Heart left ventricle (tissue), 16 donors: ENCODE measurements at regions not wholly inside any gene's neighbourhood (a gene's known extent, or its start where the extent isn't known, plus 50 kb on each side); places are given as distances from the start of the nearest gene placed in this dataset.
"Not testable (repeated sequence)": the region's sequence is repeated elsewhere in the genome, so short reads cannot be mapped to it uniquely, and the experiment has no call there.

Source experiments
- ATAC-seq, 4 donors: fragments of 200-7000 bp; cut with Tn5 transposase; one replicate each; pipeline ENCODE4 v1.9.1; 2020 to 2022; ENCODE audit warnings: moderate library complexity in 4 of 4, mild to moderate bottlenecking in 3 of 4, moderate number of reproducible peaks in 1 of 4
- DNase-seq, 5 donors: peaks; one replicate each; pipeline ENCODE4 v3.0.0-alpha.2; 2020
- H3K27ac ChIP-seq, 12 donors: fragments of 200-600 bp; sonication (generic) in 4 of 12; one replicate each; pipeline versions ENCODE4 v1.5.0 to v1.8.0; 2016 to 2022; ENCODE audit warnings: mild to moderate bottlenecking in 2 of 12
- H3K27me3 ChIP-seq, 9 donors: fragments of 200-600 bp; sonication (generic) in 2 of 9; one replicate each; pipeline versions ENCODE4 v1.5.1 to v1.8.0; 2016 to 2022; ENCODE audit warnings: mild to moderate bottlenecking in 3 of 9
- H3K36me3 ChIP-seq, 9 donors: fragments of 200-600 bp; sonication (generic) in 2 of 9; one replicate each; pipeline versions ENCODE4 v1.5.0 to v1.8.0; 2018 to 2022; ENCODE audit warnings: mild to moderate bottlenecking in 2 of 9
- H3K4me1 ChIP-seq, 12 donors: fragments of 200-600 bp; sonication (generic) in 4 of 12; one replicate each; pipeline versions ENCODE4 v1.5.0 to v1.8.0; 2016 to 2022; ENCODE audit warnings: mild to moderate bottlenecking in 3 of 12
- H3K4me3 ChIP-seq, 12 donors: fragments of 200-600 bp; sonication (generic) in 4 of 12; one replicate each; pipeline versions ENCODE4 v1.5.0 to v1.8.0; 2017 to 2022; ENCODE audit warnings: mild to moderate bottlenecking in 9 of 12, moderate library complexity in 4 of 12
- H3K9me3 ChIP-seq, 12 donors: fragments of 200-600 bp; sonication (generic) in 4 of 12; one replicate each; pipeline versions ENCODE4 v1.5.0 to v1.8.0; 2016 to 2022; ENCODE audit warnings: mild to moderate bottlenecking in 1 of 12
- POLR2A ChIP-seq, 2 donors: fragments of 450-650 bp; IDR thresholded peaks; one replicate each; pipeline ENCODE4 v1.6.1; 2017; ENCODE audit warnings: antibody characterized with exemption in 2 of 2, mild to moderate bottlenecking in 2 of 2, moderate library complexity in 2 of 2
- WGBS, 4 donors: extraction: QIAGEN DNeasy Blood & Tissue Kit in 2 of 4; methylation state at CpG; one replicate each; pipeline versions ENCODE4 v1.1.5 to v1.1.7; 2013 to 2018; 5-methylcytosine and 5-hydroxymethylcytosine counted together
- intact Hi-C, 10 donors: fragments of 100-400 bp; cut with DNase I; formaldehyde crosslinking; loops; one replicate each; pipeline versions ENCODE4 v1.11.1 to v1.14.2; 2022
- TF ChIP-seq, protein P1 (sequence below), 12 donors: fragments of 200-600 bp; sonication (generic) in 4 of 12; IDR thresholded peaks; one replicate each; pipeline versions ENCODE4 v1.5.0 to v1.8.0; 2018 to 2022; ENCODE audit warnings: antibody characterized with exemption in 12 of 12, mild to moderate bottlenecking in 5 of 12
- donor health status: ischemic (EF 13 %, LVEDD 7.1; RV severe dilation, severe dysfunction).
- donor health status: healthy with polysubstance abuse.
- donor health status: DM: no; HTN: yes; CAD: no.
- donor health status: DM: no; HTN: no; CAD: no.
- donor health status: ischemic (EF 25% LVEDD 6.9; RV normal size, moderate dysfunction).
- donor health status: ischemic (EF 25% LVEDD 5.7; RV mildly dilated, moderate dysfunction).
- donor health status: healthy.
- donor health status: DM: yes; HTN: yes; CAD: no.
- donor health status: ischemic (EF 35%, LVEDD 5.7; RV mildly dilated, moderate dysfunction).
- donor health status: nonischemic (EF 11% LVEDD 7.7; RV severe dilation, severe dysfunction).
- donor health status: DM: yes; HTN: yes; CAD: no.
- donor health status: PGD.
- donor health status: ischemic (EF 29% LVEDD 5.4; RV normal size, mild dysfunction).
- donor health status: nonischemic (EF 23%, LVEDD 6.1; RV moderate dilation, normal function).

DNA sequence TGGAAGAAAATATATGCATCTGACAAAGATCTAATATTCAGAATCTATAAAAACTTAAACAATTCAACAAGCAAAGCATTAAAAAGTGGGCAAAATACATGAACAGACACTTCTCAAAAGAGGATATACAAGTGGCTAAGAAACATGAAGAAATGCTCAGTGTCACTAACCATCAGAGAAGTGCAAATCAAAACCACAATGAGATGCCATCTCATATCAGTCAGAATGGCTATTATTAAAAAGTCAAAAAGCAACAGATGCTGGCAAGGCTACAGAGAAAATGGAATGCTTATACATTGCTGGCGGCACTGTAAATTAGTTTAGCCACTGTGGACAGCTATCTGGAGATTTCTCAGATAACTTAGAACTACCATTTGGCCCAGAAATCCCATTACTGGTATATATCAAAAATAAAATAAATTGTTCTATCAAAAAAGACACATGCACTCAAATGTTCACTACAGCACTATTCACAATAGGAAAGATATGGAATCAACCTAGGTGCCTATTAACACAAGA lies 179.5 kb downstream of the PCTP start:
- DNase-seq (no peak), ATAC-seq (no peak)
- no peaks in the 10 kb centered on the region for H3K27me3 ChIP-seq
- intact Hi-C loops = no loop called here
- TF ChIP-seq POLR2A (IDR thresholded peaks at IDR 0.05) = no peak
- TF ChIP-seq, protein P1, sequence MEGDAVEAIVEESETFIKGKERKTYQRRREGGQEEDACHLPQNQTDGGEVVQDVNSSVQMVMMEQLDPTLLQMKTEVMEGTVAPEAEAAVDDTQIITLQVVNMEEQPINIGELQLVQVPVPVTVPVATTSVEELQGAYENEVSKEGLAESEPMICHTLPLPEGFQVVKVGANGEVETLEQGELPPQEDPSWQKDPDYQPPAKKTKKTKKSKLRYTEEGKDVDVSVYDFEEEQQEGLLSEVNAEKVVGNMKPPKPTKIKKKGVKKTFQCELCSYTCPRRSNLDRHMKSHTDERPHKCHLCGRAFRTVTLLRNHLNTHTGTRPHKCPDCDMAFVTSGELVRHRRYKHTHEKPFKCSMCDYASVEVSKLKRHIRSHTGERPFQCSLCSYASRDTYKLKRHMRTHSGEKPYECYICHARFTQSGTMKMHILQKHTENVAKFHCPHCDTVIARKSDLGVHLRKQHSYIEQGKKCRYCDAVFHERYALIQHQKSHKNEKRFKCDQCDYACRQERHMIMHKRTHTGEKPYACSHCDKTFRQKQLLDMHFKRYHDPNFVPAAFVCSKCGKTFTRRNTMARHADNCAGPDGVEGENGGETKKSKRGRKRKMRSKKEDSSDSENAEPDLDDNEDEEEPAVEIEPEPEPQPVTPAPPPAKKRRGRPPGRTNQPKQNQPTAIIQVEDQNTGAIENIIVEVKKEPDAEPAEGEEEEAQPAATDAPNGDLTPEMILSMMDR (IDR thresholded peaks at IDR 0.05) = no peak
- no peaks in the 10 kb centered on the region for H3K4me1 ChIP-seq
- no peak overlapping the region for H3K27ac ChIP-seq
- peaks cover 0 to 16% (median 0%) of the 10 kb centered on the region in 12 donors for H3K9me3 ChIP-seq
- H3K36me3 ChIP-seq = no peaks in the 10 kb centered on the region
- 80 to 88% (median 87%) methylated on average over 1 of the region's 1 CpG for WGBS, 4 donors
- H3K4me3 ChIP-seq = no peak overlapping the region

DNA sequence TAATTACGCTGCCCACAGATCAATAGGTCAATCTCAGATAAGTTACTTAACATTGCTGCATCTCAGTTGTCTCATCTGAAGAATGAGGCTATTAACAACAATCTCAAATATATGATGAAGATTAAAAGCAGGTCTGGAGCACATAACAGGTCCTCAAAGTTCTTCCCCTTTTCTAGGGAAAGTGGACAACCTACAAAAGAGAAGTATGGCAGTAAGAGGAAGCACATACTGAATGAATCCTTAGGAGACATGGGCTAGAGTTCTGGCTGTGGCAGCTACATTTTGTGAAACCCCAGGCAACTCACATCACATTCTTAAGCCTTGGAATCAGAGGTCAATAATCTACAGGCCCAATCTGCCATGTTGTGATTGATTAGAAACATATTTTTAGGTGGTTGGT lies 180.6 kb downstream of the PCTP start:
- peaks cover 0 to 16% (median 0%) of the 10 kb centered on the region in 12 donors for H3K9me3 ChIP-seq
- no peak for TF ChIP-seq POLR2A (IDR thresholded peaks at IDR 0.05)
- TF ChIP-seq, protein P1 (IDR thresholded peaks at IDR 0.05) = no peak
- intact Hi-C loops = no loop called here
- no peak overlapping the region for H3K4me3 ChIP-seq
- H3K36me3 ChIP-seq = no peaks in the 10 kb centered on the region
- DNase-seq = no peak
- 71 to 85% (median 76%) methylated on average over 1 of the region's 1 CpG for WGBS, 4 donors
- no peak for ATAC-seq
- no peak overlapping the region for H3K27ac ChIP-seq
- no peaks in the 10 kb centered on the region for H3K27me3 ChIP-seq
- no peaks in the 10 kb centered on the region for H3K4me1 ChIP-seq

DNA sequence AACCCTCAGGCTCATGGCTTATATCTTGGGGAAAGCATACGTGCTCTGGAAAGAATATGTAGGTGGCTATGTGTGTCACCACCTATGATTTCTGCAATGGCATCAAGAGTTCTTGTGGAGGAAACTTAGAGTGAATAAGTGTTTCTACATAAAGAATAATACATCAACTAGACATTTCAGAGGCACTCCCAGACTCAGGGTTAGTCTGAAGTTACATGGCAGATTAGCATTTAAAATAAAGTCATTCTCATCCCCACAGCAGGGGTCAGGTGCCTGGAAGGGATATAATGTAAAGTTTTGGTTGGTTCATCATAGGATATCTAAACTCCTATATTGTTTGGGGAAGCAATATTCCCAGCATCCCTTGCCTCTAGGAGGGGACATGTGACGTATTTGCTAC lies 182.1 kb downstream of the PCTP start:
- no peak overlapping the region for H3K27ac ChIP-seq
- peaks cover 0 to 16% (median 0%) of the 10 kb centered on the region in 12 donors for H3K9me3 ChIP-seq
- ATAC-seq = no peak
- 79 to 90% (median 84%) methylated on average over 2 of the region's 2 CpGs for WGBS, 4 donors
- intact Hi-C loops = no loop called here
- DNase-seq = no peak
- H3K36me3 ChIP-seq = no peaks in the 10 kb centered on the region
- no peaks in the 10 kb centered on the region for H3K4me1 ChIP-seq
- no peak overlapping the region for H3K4me3 ChIP-seq
- TF ChIP-seq POLR2A (IDR thresholded peaks at IDR 0.05) = no peak
- TF ChIP-seq, protein P1 (IDR thresholded peaks at IDR 0.05) = no peak
- H3K27me3 ChIP-seq = peaks cover 0 to 4% (median 0%) of the 10 kb centered on the region in 9 donors

DNA sequence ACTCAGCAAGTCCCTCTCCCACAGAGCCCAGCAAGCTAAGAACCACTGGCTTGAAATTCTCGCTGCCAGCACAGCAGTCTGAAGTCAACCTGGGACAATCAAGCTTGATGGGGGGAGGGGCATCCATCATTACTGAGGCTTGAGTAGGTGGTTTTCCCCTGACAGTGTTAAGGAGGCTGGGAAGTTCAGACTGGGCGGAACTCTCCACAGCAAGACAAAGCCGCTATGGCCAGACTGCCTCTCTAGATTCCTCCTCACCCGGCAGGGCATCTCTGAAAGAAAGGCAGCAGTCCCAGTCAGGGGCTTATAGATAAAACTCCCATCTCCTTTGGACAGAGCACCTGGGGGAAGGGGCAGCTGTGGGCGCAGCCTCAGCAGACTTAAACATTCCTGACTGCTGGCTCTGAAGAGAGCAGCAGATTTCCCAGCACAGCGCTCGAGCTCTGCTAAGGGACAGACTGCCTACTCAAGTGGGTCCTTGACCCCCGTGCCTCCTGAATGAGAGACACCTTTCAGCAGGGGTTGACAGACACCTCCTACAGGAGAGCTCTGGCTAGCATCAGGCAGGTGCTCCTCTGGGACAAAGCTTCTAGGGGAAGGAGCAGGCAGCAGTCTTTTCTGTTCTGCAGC lies 188.4 kb downstream of the PCTP start:
- H3K27ac ChIP-seq, H3K27me3 ChIP-seq, H3K4me1 ChIP-seq, DNase-seq, H3K4me3 ChIP-seq, H3K36me3 ChIP-seq, ATAC-seq, intact Hi-C loops: not testable (repeated sequence)
- peaks cover 0 to 24% (median 0%) of the 10 kb centered on the region in 12 donors for H3K9me3 ChIP-seq
- WGBS, 4 donors = 13 to 28% (median 25%) methylated on average over 8 of the region's 8 CpGs

DNA sequence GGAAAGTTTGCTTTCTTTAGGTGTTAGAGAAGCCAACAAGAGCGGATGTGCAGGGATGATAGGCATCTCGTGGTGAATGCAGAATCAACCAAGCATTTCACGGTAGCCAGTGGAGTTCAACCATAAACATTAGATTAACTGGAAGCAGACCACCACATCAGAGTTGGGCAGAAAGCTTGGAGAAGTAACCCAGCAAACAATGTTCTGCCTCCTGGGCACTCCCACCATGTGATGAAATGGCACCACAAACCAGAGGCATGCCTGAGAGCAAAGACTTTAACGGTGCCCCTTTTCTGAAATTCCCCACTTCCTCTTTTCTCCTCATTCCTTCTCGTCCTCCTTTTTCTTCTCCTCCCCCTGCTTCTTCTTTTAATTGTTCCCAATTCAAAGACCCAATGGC lies 193.5 kb upstream of the ANKFN1 start:
- 72 to 80% (median 78%) methylated on average over 5 of the region's 5 CpGs for WGBS, 4 donors

More for the DNA sequence above, 193.5 kb upstream of the ANKFN1 start:
- Histone ChIP-seq H3K9me3 (no peaks in the 10 kb centered on the region), H3K36me3 (no peaks in the 10 kb centered on the region), H3K27ac (no peak overlapping the region), H3K4me1 (no peaks in the 10 kb centered on the region), H3K27me3 (no peaks in the 10 kb centered on the region), H3K4me3 (no peak overlapping the region)
- intact Hi-C loops = no loop called here
- DNase-seq = no peak
- TF ChIP-seq, protein P1 (IDR thresholded peaks at IDR 0.05) = no peak
- TF ChIP-seq POLR2A (IDR thresholded peaks at IDR 0.05) = no peak
- no peak for ATAC-seq
